ENCODE measurements at regions not wholly inside any gene's neighbourhood (a gene's known extent, or its start where the extent isn't known, plus 50 kb on each side); places are given as distances from the start of the nearest gene placed in this dataset.

DNA sequence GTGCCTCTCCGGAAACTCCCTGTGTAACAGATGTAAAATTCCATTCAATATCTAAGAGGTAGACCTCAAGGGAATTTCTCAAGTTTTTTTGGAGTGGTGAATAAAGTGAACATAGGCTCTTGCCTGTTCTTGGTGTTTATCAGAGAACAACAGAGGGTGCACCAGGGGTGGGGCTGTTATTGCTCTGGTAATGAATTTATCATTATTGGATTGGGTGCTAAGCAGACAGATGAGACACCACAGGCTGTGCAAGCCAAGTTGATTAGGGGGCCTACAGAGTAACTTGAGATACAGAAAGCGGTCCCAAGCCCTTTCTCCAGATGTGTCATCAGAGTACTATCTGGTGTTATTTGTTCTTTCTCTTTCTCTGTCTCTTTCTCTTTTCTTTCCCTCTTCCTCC, 286.3 kb downstream of the OSR1 start:
- H3K27ac ChIP-seq: no peak overlapping the region
- H3K27me3 ChIP-seq: no peaks in the 10 kb centered on the region
- WGBS, 2 donors (ENCODE audit: low coverage in 1 of 2): 90 to 93% methylated on average over 2 of the region's 2 CpGs
- TF ChIP-seq POLR2AphosphoS5 (IDR thresholded peaks at IDR 0.05) (no peak), POLR2A (IDR thresholded peaks at IDR 0.05) (no peak), EP300 (IDR thresholded peaks at IDR 0.05; ENCODE audit: low read depth) (no peak)
- TF ChIP-seq, protein P1, sequence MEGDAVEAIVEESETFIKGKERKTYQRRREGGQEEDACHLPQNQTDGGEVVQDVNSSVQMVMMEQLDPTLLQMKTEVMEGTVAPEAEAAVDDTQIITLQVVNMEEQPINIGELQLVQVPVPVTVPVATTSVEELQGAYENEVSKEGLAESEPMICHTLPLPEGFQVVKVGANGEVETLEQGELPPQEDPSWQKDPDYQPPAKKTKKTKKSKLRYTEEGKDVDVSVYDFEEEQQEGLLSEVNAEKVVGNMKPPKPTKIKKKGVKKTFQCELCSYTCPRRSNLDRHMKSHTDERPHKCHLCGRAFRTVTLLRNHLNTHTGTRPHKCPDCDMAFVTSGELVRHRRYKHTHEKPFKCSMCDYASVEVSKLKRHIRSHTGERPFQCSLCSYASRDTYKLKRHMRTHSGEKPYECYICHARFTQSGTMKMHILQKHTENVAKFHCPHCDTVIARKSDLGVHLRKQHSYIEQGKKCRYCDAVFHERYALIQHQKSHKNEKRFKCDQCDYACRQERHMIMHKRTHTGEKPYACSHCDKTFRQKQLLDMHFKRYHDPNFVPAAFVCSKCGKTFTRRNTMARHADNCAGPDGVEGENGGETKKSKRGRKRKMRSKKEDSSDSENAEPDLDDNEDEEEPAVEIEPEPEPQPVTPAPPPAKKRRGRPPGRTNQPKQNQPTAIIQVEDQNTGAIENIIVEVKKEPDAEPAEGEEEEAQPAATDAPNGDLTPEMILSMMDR (IDR thresholded peaks at IDR 0.05): no peak
- H3K36me3 ChIP-seq: no peaks in the 10 kb centered on the region
- no peak for DNase-seq
- in situ Hi-C loops (cut with MboI; ENCODE audit: low pct_ligation_motif_present in 1 of 4, low pct_unique_long_range_greater_than_20kb in 1 of 4, low sequenced_read_pairs in 3 of 4): no loop called here
- no peak overlapping the region for H3K4me3 ChIP-seq
- H3K4me1 ChIP-seq: no peaks in the 10 kb centered on the region
- intact Hi-C loops (cut with DNase I; ENCODE audit: low total_unique reads): no loop called here
- no peaks in the 10 kb centered on the region for H3K9me3 ChIP-seq

DNA sequence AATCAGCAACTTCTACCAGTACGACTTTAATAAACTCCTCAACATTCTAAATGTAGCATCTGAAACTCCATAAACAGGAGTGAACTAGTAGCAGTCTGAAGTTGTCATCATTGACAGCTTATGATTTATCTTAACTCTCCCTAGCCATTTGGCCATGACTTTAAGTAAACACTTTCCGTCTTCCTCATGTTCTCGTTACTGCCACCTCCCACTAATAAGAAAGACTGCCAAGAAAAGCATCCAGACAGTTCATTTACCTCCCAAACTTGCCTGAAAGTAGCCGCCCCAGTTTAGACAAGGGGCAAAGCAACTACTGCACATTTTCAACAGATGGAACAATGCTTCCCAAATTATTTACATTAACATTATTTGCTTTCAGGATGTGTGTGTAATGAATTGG, 287.5 kb downstream of the OSR1 start:
- H3K27me3 ChIP-seq: no peaks in the 10 kb centered on the region
- no peak overlapping the region for H3K4me3 ChIP-seq
- no peak overlapping the region for H3K27ac ChIP-seq
- DNase-seq: no peak
- H3K9me3 ChIP-seq: no peaks in the 10 kb centered on the region
- WGBS, 2 donors (ENCODE audit: low coverage in 1 of 2): 48 to 61% methylated on average over 3 to 4 of the region's 4 CpGs
- TF ChIP-seq, protein P1 (IDR thresholded peaks at IDR 0.05): no peak
- TF ChIP-seq EP300 (IDR thresholded peaks at IDR 0.05; ENCODE audit: low read depth) (no peak), POLR2A (IDR thresholded peaks at IDR 0.05) (no peak), POLR2AphosphoS5 (IDR thresholded peaks at IDR 0.05) (no peak)
- no peaks in the 10 kb centered on the region for H3K36me3 ChIP-seq
- no peaks in the 10 kb centered on the region for H3K4me1 ChIP-seq
- intact Hi-C loops (cut with DNase I; ENCODE audit: low total_unique reads): no loop called here
- in situ Hi-C loops (cut with MboI; ENCODE audit: low pct_ligation_motif_present in 1 of 4, low pct_unique_long_range_greater_than_20kb in 1 of 4, low sequenced_read_pairs in 3 of 4): no loop called here

DNA sequence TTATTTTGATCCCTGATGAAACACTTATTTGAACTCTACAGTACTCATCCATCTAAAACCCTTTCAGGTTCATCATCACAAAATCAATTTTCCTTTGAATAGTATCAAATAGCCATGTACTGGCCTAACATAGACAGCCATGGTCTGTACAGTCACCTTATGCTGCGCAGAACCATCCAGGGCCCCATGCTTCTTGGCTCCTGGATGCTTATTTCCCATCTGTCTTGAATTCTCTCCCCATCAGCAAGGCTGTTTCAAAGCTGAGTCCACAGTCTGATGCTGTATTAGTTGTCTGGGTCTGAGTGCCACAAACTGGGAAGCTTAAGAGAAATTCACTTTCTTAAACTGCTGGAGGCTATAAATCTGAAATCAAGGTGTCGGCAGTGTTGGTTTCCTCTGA, 290.2 kb downstream of the OSR1 start:
- Histone ChIP-seq H3K9me3 (no peaks in the 10 kb centered on the region), H3K4me3 (no peak overlapping the region), H3K4me1 (no peaks in the 10 kb centered on the region), H3K36me3 (no peaks in the 10 kb centered on the region), H3K27me3 (no peaks in the 10 kb centered on the region), H3K27ac (no peak overlapping the region)
- in situ Hi-C loops (cut with MboI; ENCODE audit: low pct_ligation_motif_present in 1 of 4, low pct_unique_long_range_greater_than_20kb in 1 of 4, low sequenced_read_pairs in 3 of 4) (no loop called here), intact Hi-C loops (cut with DNase I; ENCODE audit: low total_unique reads) (no loop called here)
- DNase-seq: no peak
- WGBS, 2 donors (ENCODE audit: low coverage in 1 of 2): 73 to 100% methylated on average over 1 to 2 of the region's 2 CpGs
- TF ChIP-seq EP300 (IDR thresholded peaks at IDR 0.05; ENCODE audit: low read depth): no peak
- TF ChIP-seq POLR2A (IDR thresholded peaks at IDR 0.05): no peak
- TF ChIP-seq POLR2AphosphoS5 (IDR thresholded peaks at IDR 0.05): no peak
- TF ChIP-seq, protein P1 (IDR thresholded peaks at IDR 0.05): no peak

DNA sequence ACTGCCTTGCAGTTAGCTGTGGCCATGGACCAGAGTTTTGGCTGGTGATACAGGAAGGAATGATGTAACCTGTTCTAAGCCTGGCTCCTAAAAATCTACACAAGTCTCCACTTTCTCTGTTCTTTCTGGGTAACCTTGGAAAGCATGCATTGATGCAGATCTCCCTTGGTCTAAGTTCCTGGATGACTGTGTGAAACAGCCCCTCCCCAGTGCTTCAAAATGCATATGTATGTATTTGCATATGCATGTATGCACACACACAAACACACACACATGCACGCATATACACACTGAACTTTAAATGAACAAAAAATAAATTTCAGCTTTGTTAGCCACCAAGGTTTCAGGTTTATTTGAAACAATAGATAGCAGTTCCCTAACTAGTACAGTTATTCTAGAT, 296.1 kb downstream of the OSR1 start:
- Histone ChIP-seq H3K27me3 (no peaks in the 10 kb centered on the region), H3K4me3 (no peak overlapping the region), H3K4me1 (no peaks in the 10 kb centered on the region), H3K9me3 (no peaks in the 10 kb centered on the region), H3K27ac (no peak overlapping the region), H3K36me3 (no peaks in the 10 kb centered on the region)
- intact Hi-C loops (cut with DNase I; ENCODE audit: low total_unique reads) (no loop called here), in situ Hi-C loops (cut with MboI; ENCODE audit: low pct_ligation_motif_present in 1 of 4, low pct_unique_long_range_greater_than_20kb in 1 of 4, low sequenced_read_pairs in 3 of 4) (no loop called here)
- no peak for TF ChIP-seq POLR2AphosphoS5 (IDR thresholded peaks at IDR 0.05)
- TF ChIP-seq, protein P1 (IDR thresholded peaks at IDR 0.05): no peak
- no peak for TF ChIP-seq POLR2A (IDR thresholded peaks at IDR 0.05)
- no peak for TF ChIP-seq EP300 (IDR thresholded peaks at IDR 0.05; ENCODE audit: low read depth)
- 67 to 89% methylated on average over 1 of the region's 1 CpG for WGBS, 2 donors (ENCODE audit: low coverage in 1 of 2)
- no peak for DNase-seq
